KBM-7 (cell line): ENCODE measurements at regions not wholly inside any gene's neighbourhood (a gene's known extent, or its start where the extent isn't known, plus 50 kb on each side); places are given as distances from the start of the nearest gene placed in this dataset.
"Not testable (repeated sequence)": the region's sequence is repeated elsewhere in the genome, so short reads cannot be mapped to it uniquely, and the experiment has no call there.

ENCODE experiments used
- DNase-seq: peaks from one replicate; pipeline ENCODE4 v3.0.0-alpha.2; 2015
- in situ Hi-C: fragments of 300-500 bp; cut with MboI; formaldehyde crosslinking; loops from 2 replicates; pipeline ENCODE4 v1.14.3; 2020; ENCODE audit warnings: low sequenced_read_pairs, low pct_unique_long_range_greater_than_20kb, mixed read lengths

DNA sequence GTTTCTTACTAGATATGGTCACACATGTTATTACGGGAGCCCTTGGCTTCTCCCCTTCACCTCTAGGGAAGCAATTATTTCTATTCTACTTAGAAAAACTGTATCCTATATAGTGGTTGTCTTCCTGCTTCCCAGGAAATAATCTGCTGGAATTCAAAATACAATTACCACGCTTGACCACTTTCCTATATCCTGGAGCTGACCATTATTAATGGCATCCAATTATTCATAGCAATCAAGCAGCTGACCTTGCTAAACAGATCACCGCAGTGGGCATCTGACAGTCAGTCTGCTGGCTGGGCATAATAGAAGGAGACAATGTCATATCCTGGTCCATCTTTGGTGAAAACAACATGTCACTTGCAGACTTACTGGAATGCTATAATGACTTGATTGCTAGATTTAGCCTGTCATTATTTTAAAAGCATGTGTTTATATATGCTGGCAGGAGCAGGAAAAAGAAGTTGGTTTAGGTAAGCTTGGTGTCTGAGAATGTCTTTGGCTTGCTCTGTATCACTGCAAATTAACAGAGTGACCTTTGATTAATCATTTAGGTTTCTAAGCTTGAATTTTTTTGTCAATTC is 325.6 kb upstream of the FAM98A start:
- in situ Hi-C loops, result no loop called here
- DNase-seq, result no peak

GRCh38 chr2:33917252-33917651 is 318.2 kb upstream of the FAM98A start:
- in situ Hi-C loops, result no loop called here
- DNase-seq, result no peak

DNA sequence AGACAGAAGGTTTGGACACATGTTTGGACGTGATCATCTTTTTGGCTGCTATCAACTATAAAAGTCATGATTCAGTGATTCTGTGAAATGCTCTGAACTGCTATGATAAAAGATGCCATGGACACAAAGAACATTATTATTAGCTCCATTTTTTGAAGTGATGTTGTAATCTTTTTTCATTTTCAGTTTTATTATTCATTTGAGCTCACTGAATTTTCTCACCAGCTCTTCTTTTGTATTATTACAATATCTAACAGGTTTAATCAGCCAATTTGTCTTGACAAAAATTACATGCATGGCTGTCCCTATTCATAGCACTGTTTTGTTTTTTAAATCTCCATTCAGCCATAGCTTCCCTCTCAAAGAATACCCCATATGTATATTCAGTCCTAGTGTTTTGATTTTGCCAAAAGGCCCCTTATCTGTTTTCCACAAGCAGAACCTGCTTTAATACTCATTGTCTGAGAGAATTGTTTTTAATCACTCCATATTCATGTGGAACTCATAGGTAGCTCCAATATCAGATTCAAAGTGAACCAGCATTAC is 314.0 kb upstream of the FAM98A start:
- DNase-seq, result no peak
- in situ Hi-C loops, result no loop called here

GRCh38 chr2:33911327-33911726 is 312.2 kb upstream of the FAM98A start:
- no peak for DNase-seq
- in situ Hi-C loops, result no loop called here

GRCh38 chr2:33909945-33910695 is 311.0 kb upstream of the FAM98A start:
- no peak for DNase-seq
- in situ Hi-C loops, result no loop called here

GRCh38 chr2:33907866-33908265 is 308.8 kb upstream of the FAM98A start:
- DNase-seq, result no peak
- in situ Hi-C loops, result no loop called here

- in situ Hi-C loops, DNase-seq: not testable (repeated sequence)
Observed at GRCh38 chr2:33906129-33906528, 307.0 kb upstream of the FAM98A start.

- DNase-seq, result no peak
- in situ Hi-C loops, result no loop called here
Observed at GRCh38 chr2:33904801-33905200, 305.7 kb upstream of the FAM98A start.

- no peak for DNase-seq
- in situ Hi-C loops, result no loop called here
Observed at GRCh38 chr2:33903701-33904100, 304.6 kb upstream of the FAM98A start.

DNA sequence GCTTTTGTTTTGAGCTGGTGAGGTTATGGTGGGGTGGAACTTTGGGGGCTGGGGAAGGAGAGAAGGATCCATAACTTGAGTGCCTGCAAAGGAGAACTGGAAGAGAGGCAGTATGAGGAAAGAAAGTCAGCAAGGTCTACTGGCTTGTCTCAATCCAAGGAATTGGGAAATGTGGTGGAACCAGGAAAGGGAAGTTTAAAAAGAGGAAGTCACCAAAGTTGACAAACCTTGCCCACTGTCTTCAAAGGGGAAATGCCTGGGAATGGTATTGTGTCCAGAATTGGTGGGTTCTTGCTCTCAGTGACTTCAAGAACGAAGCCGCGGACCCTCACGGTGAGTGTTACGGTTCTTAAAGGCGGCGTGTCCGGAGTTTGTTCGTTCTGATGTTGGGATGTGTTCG is 304.1 kb upstream of the FAM98A start:
- peak; percentile 24 for DNase-seq
- in situ Hi-C loops, result no loop called here

DNA sequence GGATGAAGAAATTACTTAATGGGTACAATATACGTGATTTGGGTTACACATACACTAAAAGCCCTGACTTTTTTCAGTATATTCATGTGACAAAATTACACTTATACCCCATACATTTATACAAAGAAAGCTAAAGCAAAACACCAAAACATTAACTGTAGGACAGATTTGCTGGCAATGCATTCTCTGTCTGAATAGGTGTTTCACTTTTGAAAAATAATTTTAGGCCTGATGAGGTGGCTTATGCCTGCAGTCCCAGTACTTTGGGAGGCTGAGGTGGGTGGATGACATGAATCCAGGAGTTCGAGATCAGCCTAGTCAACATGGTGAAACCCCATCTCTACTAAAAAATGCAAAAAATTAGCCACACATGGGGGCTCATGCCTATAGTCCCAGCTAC is 301.5 kb upstream of the FAM98A start:
- in situ Hi-C loops, result no loop called here
- no peak for DNase-seq

- in situ Hi-C loops, result no loop called here
- DNase-seq, result peak; percentile 45
Observed at GRCh38 chr2:33897741-33898140, 298.6 kb upstream of the FAM98A start.

GRCh38 chr2:33893824-33894223 is 294.7 kb upstream of the FAM98A start:
- no peak for DNase-seq
- in situ Hi-C loops, result no loop called here

GRCh38 chr2:33891616-33892015 is 292.5 kb upstream of the FAM98A start:
- in situ Hi-C loops, result no loop called here
- no peak for DNase-seq

- in situ Hi-C loops, result no loop called here
Observed at GRCh38 chr2:33890686-33891085, 291.6 kb upstream of the FAM98A start.

DNA sequence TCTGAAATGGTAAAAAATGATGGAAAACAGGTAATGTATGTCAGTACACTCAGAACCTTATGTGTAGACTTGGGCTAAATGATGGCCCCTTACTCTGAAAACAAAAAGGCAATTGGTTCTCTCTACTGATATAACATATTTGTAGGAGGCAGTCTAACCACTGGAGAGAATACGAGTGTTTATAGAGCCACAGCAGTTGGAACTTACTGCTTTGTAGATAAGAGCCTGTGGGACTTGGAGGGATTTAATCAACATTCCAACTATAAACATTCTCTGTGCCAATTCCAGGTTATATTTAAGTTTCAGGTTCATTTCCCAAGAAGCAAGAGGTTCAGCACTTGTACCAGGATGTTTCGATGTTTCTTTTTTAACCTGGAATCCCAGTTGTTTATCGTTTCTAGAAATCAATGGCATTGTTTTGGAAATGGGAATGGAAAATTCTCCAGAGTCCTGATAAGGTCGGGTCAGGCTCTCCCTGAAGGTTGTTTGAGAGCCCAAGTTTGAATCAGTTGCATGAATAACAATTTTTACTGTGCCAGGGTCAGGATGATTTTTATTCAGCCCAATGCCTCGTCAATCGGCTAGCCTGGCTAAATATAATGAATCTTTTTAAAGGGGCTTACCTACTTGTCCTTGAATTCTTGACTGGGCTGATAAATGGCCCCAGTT is 278.4 kb upstream of the FAM98A start:
- in situ Hi-C loops, result no loop called here
- DNase-seq, result no peak

More at GRCh38 chr2:33890686-33891085, 291.6 kb upstream of the FAM98A start:
- no peak for DNase-seq

DNA sequence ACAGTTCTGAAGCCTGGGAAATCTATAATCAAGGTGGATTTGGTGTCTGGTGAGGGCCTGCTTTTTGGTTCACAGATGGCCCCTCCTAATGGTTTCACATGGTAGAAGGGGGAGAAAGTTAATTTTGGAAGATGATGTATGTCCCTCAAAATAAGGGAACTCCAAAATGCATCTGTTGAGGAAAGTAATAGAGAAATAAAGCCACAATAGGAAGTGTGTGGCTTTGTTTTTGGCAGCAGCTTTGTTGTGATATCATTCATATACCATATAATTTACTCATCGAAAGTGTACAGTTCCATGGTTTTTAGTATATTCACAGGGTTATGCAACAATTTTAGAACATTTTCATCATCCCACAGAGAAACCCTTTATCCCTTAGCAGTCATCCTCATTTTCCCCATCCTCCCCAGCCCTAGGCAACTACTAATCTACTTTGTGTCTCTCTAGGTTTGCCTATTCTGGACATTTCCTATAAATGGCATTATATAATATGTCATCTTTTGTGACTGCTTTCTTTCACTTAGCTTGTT is 274.0 kb upstream of the FAM98A start:
- in situ Hi-C loops, result no loop called here

DNA sequence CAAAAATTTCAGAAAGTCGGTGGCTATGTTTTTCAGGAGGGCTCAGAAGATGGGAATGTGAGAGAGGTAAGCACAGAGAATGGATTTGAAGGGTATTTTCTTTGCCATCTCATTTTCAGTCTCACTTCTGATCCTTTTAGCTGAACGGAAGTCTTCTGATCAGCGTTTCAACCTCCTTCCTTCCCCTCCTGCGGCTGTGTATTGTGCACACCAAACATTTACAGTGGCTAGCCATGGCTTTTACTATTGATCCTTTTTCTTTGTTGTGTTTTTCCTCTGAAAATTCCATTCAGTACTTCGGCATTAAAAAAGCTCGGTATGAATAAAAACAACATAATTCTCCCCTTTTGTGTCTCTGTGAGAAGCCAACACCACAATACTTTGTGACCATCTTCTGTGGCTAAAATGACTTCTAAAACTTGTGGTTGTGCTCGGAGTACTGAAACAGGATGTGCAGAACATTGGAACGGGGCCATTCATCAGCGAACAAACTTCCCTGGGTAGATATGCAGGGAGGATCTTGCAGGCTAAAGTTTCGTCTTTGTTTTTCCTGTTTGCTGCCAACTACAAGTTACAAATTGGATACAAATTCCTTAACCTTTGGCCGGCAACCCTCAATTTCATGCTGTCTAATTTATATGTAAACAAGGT is 260.8 kb upstream of the FAM98A start:
- DNase-seq, result no peak
- in situ Hi-C loops, result no loop called here

More for the DNA sequence above, 274.0 kb upstream of the FAM98A start:
- peak; percentile 39 for DNase-seq

- in situ Hi-C loops, result no loop called here
- peak; percentile 31 for DNase-seq
Observed at GRCh38 chr2:33859176-33859575, 260.1 kb upstream of the FAM98A start.
